B cell (primary cell): ENCODE measurements at regions not wholly inside any gene's neighbourhood (a gene's known extent, or its start where the extent isn't known, plus 50 kb on each side); places are given as distances from the start of the nearest gene placed in this dataset.

Source experiments
- EZH2 ChIP-seq: IDR thresholded peaks from 2 replicates; pipeline ENCODE4 v1.6.1; 2012; ENCODE audit warnings: borderline replicate concordance, low read depth, mild to moderate bottlenecking, moderate library complexity, low read length; ENCODE audit not compliant: insufficient read depth, poor library complexity, severe bottlenecking
- TF ChIP-seq, protein P1 (sequence below): fragments of 200-600 bp; IDR thresholded peaks from one replicate; pipeline ENCODE4 v1.8.0; 2022; ENCODE audit warnings: antibody characterized with exemption, mild to moderate bottlenecking

- TF ChIP-seq, protein P1, sequence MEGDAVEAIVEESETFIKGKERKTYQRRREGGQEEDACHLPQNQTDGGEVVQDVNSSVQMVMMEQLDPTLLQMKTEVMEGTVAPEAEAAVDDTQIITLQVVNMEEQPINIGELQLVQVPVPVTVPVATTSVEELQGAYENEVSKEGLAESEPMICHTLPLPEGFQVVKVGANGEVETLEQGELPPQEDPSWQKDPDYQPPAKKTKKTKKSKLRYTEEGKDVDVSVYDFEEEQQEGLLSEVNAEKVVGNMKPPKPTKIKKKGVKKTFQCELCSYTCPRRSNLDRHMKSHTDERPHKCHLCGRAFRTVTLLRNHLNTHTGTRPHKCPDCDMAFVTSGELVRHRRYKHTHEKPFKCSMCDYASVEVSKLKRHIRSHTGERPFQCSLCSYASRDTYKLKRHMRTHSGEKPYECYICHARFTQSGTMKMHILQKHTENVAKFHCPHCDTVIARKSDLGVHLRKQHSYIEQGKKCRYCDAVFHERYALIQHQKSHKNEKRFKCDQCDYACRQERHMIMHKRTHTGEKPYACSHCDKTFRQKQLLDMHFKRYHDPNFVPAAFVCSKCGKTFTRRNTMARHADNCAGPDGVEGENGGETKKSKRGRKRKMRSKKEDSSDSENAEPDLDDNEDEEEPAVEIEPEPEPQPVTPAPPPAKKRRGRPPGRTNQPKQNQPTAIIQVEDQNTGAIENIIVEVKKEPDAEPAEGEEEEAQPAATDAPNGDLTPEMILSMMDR: no peak
- TF ChIP-seq EZH2: no peak
These were observed 335.7 kb upstream of the HS6ST1 start for GRCh38 chr2:128654408-128654807.
